DND-41 (cell line): ENCODE measurements at regions not wholly inside any gene's neighbourhood (a gene's known extent, or its start where the extent isn't known, plus 50 kb on each side); places are given as distances from the start of the nearest gene placed in this dataset.

Experiments used
- ATAC-seq: fragments of 200-7000 bp; cut with Tn5 transposase; 3 replicates; pipeline ENCODE4 v1.9.1; 2021; ENCODE audit warnings: low read depth; ENCODE audit not compliant: insufficient read depth
- DNase-seq: peaks from one replicate; pipeline ENCODE4 v3.0.0-alpha.2; 2020
- H2AFZ ChIP-seq: 2 replicates; pipeline ENCODE4 v1.6.0; 2012; ENCODE audit warnings: low read depth, low read length
- H3K27ac ChIP-seq: 2 replicates; pipeline ENCODE4 v1.5.1; 2012; ENCODE audit warnings: low read length, inconsistent platforms
- H3K27me3 ChIP-seq: fragments of 200-600 bp; sonication (generic); 2 replicates; pipeline ENCODE4 v1.6.0; 2012; ENCODE audit warnings: low read length, mild to moderate bottlenecking, inconsistent platforms; ENCODE audit not compliant: insufficient read depth, poor library complexity
- H3K36me3 ChIP-seq: 2 replicates; pipeline ENCODE4 v1.5.1; 2012; ENCODE audit warnings: low read length, inconsistent platforms; ENCODE audit not compliant: insufficient read depth
- H3K4me1 ChIP-seq: 2 replicates; pipeline ENCODE4 v1.5.1; 2012; ENCODE audit warnings: mild to moderate bottlenecking, low read length; ENCODE audit not compliant: insufficient read depth
- H3K4me2 ChIP-seq: 2 replicates; pipeline ENCODE4 v1.6.0; 2012; ENCODE audit warnings: mild to moderate bottlenecking, moderate library complexity, low read length, inconsistent platforms; ENCODE audit not compliant: insufficient read depth
- H3K4me3 ChIP-seq, 2 experiments: fragments of 200-600 bp in 1 of 2; shearing (Covaris generic) in 1 of 2; 2 replicates each; pipeline ENCODE4 v1.5.1; 2012 to 2016; ENCODE audit warnings: inconsistent platforms in 2 of 2, low read length in 2 of 2, mild to moderate bottlenecking in 2 of 2, low read depth in 1 of 2, moderate library complexity in 1 of 2
- H3K79me2 ChIP-seq: 2 replicates; pipeline ENCODE4 v1.6.0; 2012; ENCODE audit warnings: low read length, inconsistent platforms; ENCODE audit not compliant: insufficient read depth
- H3K9ac ChIP-seq: 2 replicates; pipeline ENCODE4 v1.6.0; 2012; ENCODE audit warnings: low read depth, mild to moderate bottlenecking, inconsistent platforms, low read length, moderate library complexity
- H3K9me3 ChIP-seq: 2 replicates; pipeline ENCODE4 v1.5.1; 2012; ENCODE audit warnings: low read length, moderate library complexity, mild to moderate bottlenecking, inconsistent platforms; ENCODE audit not compliant: insufficient read depth, severe bottlenecking
- H4K20me1 ChIP-seq: 2 replicates; pipeline ENCODE4 v1.6.0; 2012; ENCODE audit warnings: low read length; ENCODE audit not compliant: insufficient read depth
- CTCF ChIP-seq: IDR thresholded peaks from 2 replicates; pipeline ENCODE4 v1.5.1; 2012; ENCODE audit warnings: borderline replicate concordance, low read length, moderate library complexity, mild to moderate bottlenecking; ENCODE audit not compliant: poor library complexity, severe bottlenecking; ENCODE audit errors: extremely low read depth
- EZH2 ChIP-seq: IDR thresholded peaks from 3 replicates; pipeline ENCODE4 v1.6.1; 2012; ENCODE audit warnings: borderline replicate concordance, low read depth, mild to moderate bottlenecking, moderate library complexity, low read length, inconsistent platforms; ENCODE audit not compliant: severe bottlenecking

GRCh38 chr12:92989715-92990484 lies 60.8 kb upstream of the EEA1 start:
- H3K36me3 ChIP-seq = no peaks in the 10 kb centered on the region
- H3K27me3 ChIP-seq = no peaks in the 10 kb centered on the region
- TF ChIP-seq EZH2 (no peak), CTCF (no peak)
- H3K4me3 ChIP-seq = no peak overlapping the region
- H4K20me1 ChIP-seq = no peaks in the 10 kb centered on the region
- peaks cover 6% of the 10 kb centered on the region for H3K9me3 ChIP-seq
- DNase-seq (no peak), ATAC-seq (no peak)
- H3K4me1 ChIP-seq = peaks cover 7% of the 10 kb centered on the region
- H2AFZ ChIP-seq = no peak overlapping the region
- H3K9ac ChIP-seq = no peak overlapping the region
- H3K79me2 ChIP-seq = no peaks in the 10 kb centered on the region
- no peak overlapping the region for H3K27ac ChIP-seq
- H3K4me2 ChIP-seq = no peak overlapping the region

- Histone ChIP-seq H3K9me3 (peaks cover 6% of the 10 kb centered on the region), H3K4me2 (no peak overlapping the region), H3K27me3 (no peaks in the 10 kb centered on the region), H3K9ac (no peak overlapping the region), H3K36me3 (no peaks in the 10 kb centered on the region), H3K27ac (no peak overlapping the region), H4K20me1 (no peaks in the 10 kb centered on the region), H2AFZ (no peak overlapping the region), H3K4me1 (peaks cover 7% of the 10 kb centered on the region), H3K4me3 (no peak overlapping the region), H3K79me2 (no peaks in the 10 kb centered on the region)
- TF ChIP-seq EZH2 = no peak
- DNase-seq (no peak), ATAC-seq (no peak)
Measured at GRCh38 chr12:92991134-92991533, 62.0 kb upstream of the EEA1 start.

GRCh38 chr12:92992041-92992440 lies 62.9 kb upstream of the EEA1 start:
- Histone ChIP-seq H3K4me3 (no peak overlapping the region), H2AFZ (no peak overlapping the region), H3K36me3 (no peaks in the 10 kb centered on the region), H3K9me3 (peaks cover 6% of the 10 kb centered on the region), H3K4me1 (peaks cover 7% of the 10 kb centered on the region), H4K20me1 (no peaks in the 10 kb centered on the region), H3K4me2 (no peak overlapping the region), H3K9ac (no peak overlapping the region), H3K27me3 (no peaks in the 10 kb centered on the region), H3K79me2 (no peaks in the 10 kb centered on the region), H3K27ac (no peak overlapping the region)
- DNase-seq = no peak
- TF ChIP-seq EZH2 (no peak), CTCF (no peak)
- ATAC-seq = no peak

GRCh38 chr12:92993259-92993658 lies 64.2 kb upstream of the EEA1 start:
- Histone ChIP-seq H3K9ac (no peak overlapping the region), H3K4me2 (no peak overlapping the region), H3K79me2 (no peaks in the 10 kb centered on the region), H3K36me3 (no peaks in the 10 kb centered on the region), H3K27ac (no peak overlapping the region), H3K4me1 (no peaks in the 10 kb centered on the region), H3K27me3 (no peaks in the 10 kb centered on the region), H3K4me3 (no peak overlapping the region), H2AFZ (no peak overlapping the region), H4K20me1 (no peaks in the 10 kb centered on the region), H3K9me3 (peaks cover 6% of the 10 kb centered on the region)
- TF ChIP-seq CTCF = no peak
- TF ChIP-seq EZH2 = no peak
- no peak for DNase-seq
- no peak for ATAC-seq
